SK-N-SH treated with all-trans-retinoic acid at 6 μM for 48 hours (cell line): ENCODE measurements at regions not wholly inside any gene's neighbourhood (a gene's known extent, or its start where the extent isn't known, plus 50 kb on each side); places are given as distances from the start of the nearest gene placed in this dataset.

Experiments used
- PATZ1 ChIP-seq: fragments of 250-450 bp; sonication (Bioruptor Pico); IDR thresholded peaks from 2 replicates; pipeline ENCODE4 v1.8.0; 2020; ENCODE audit warnings: mild to moderate bottlenecking, moderate library complexity, borderline replicate concordance
- TCF4 ChIP-seq: fragments of 250-450 bp; sonication (Bioruptor Pico); IDR thresholded peaks from 2 replicates; pipeline ENCODE4 v1.8.0; 2021; ENCODE audit warnings: mild to moderate bottlenecking, moderate library complexity, borderline replicate concordance
- ZC3H10 ChIP-seq: fragments of 250-450 bp; sonication (Bioruptor Pico); IDR thresholded peaks from 2 replicates; pipeline ENCODE4 v1.5.1; 2021; ENCODE audit warnings: mild to moderate bottlenecking, moderate library complexity
- ZFP30 ChIP-seq: fragments of 450-650 bp; formaldehyde crosslinking; IDR thresholded peaks from 2 replicates; pipeline ENCODE4 v1.5.0; 2022; ENCODE audit warnings: mild to moderate bottlenecking, moderate library complexity

- TF ChIP-seq ZFP30 (CRISPR knock-in tag) = no peak
- no peak for TF ChIP-seq TCF4 (CRISPR knock-in tag)
- TF ChIP-seq PATZ1 = no peak
- no peak for TF ChIP-seq ZC3H10
Measured at GRCh38 chr5:138647261-138647788, 72.1 kb upstream of the HSPA9 start.
